HepG2 (cell line): ENCODE measurements at regions not wholly inside any gene's neighbourhood (a gene's known extent, or its start where the extent isn't known, plus 50 kb on each side); places are given as distances from the start of the nearest gene placed in this dataset.

Experiments
- ATF3 ChIP-seq: sonication (generic); formaldehyde crosslinking; IDR thresholded peaks from 2 replicates; pipeline ENCODE4 v1.4.0; 2020; ENCODE audit warnings: missing genetic modification reagents
- MYNN ChIP-seq: sonication (generic); formaldehyde crosslinking; IDR thresholded peaks from 2 replicates; pipeline ENCODE4 v1.4.0; 2020; ENCODE audit warnings: mild to moderate bottlenecking, low read depth, missing genetic modification reagents
- NCOA5 ChIP-seq: sonication (generic); formaldehyde crosslinking; IDR thresholded peaks from 2 replicates; pipeline ENCODE4 v1.4.0; 2020; ENCODE audit warnings: missing genetic modification reagents
- NFKB2 ChIP-seq: sonication (generic); formaldehyde crosslinking; IDR thresholded peaks from 2 replicates; pipeline ENCODE4 v1.4.0; 2020; ENCODE audit warnings: missing genetic modification reagents, borderline replicate concordance
- RARG ChIP-seq: sonication (generic); formaldehyde crosslinking; IDR thresholded peaks from 2 replicates; pipeline ENCODE4 v1.4.0; 2020; ENCODE audit warnings: low read depth, mild to moderate bottlenecking, missing genetic modification reagents
- RXRB ChIP-seq: IDR thresholded peaks from 2 replicates; pipeline ENCODE4 v1.6.1; 2016; ENCODE audit warnings: borderline replicate concordance, missing genetic modification reagents, missing compliant biosample characterization
- SMC3 ChIP-seq: IDR thresholded peaks from 2 replicates; pipeline ENCODE4 v1.6.1; 2011; ENCODE audit warnings: low read length, improper control_type of control experiment
- SRSF4 ChIP-seq: fragments of 200-400 bp; formaldehyde crosslinking; IDR thresholded peaks from one replicate; pipeline ENCODE4 v1.6.1; 2018; ENCODE audit warnings: mild to moderate bottlenecking, low read depth, low read length, moderate library complexity; ENCODE audit not compliant: poor library complexity, severe bottlenecking
- TAF1 ChIP-seq: sonication (generic); formaldehyde crosslinking; IDR thresholded peaks from 2 replicates; pipeline ENCODE4 v1.4.0; 2020; ENCODE audit warnings: missing genetic modification reagents
- XBP1 ChIP-seq: sonication (generic); formaldehyde crosslinking; IDR thresholded peaks from 2 replicates; pipeline ENCODE4 v1.5.0; 2020; ENCODE audit warnings: missing genetic modification reagents
- ZEB1 ChIP-seq: IDR thresholded peaks from 2 replicates; pipeline ENCODE4 v1.6.1; 2012; ENCODE audit warnings: mild to moderate bottlenecking, low read depth, inconsistent platforms; ENCODE audit not compliant: insufficient replicate concordance
- ZMYM3 ChIP-seq: sonication (generic); formaldehyde crosslinking; IDR thresholded peaks from 2 replicates; pipeline ENCODE4 v1.5.1; 2020; ENCODE audit warnings: mild to moderate bottlenecking, missing genetic modification reagents
- ZMYM4 ChIP-seq: sonication (generic); formaldehyde crosslinking; IDR thresholded peaks from 2 replicates; pipeline ENCODE4 v1.8.1; 2023; ENCODE audit warnings: mild to moderate bottlenecking, missing genetic modification reagents
- ZNF558 ChIP-seq: sonication (generic); formaldehyde crosslinking; IDR thresholded peaks from 2 replicates; pipeline ENCODE4 v1.9.0; 2022; ENCODE audit warnings: mild to moderate bottlenecking, missing genetic modification reagents, borderline replicate concordance
- ZNF564 ChIP-seq: sonication (generic); formaldehyde crosslinking; IDR thresholded peaks from 2 replicates; pipeline ENCODE4 v1.8.1; 2023; ENCODE audit warnings: mild to moderate bottlenecking, missing genetic modification reagents
- ZNF616 ChIP-seq: sonication (generic); formaldehyde crosslinking; IDR thresholded peaks from 2 replicates; pipeline ENCODE4 v1.5.0; 2020; ENCODE audit warnings: low read depth, mild to moderate bottlenecking, missing genetic modification reagents
- ZSCAN9 ChIP-seq: IDR thresholded peaks from 2 replicates; pipeline ENCODE4 v1.6.1; 2016; ENCODE audit warnings: borderline replicate concordance
- TF ChIP-seq, protein P1 (sequence below): sonication (generic); formaldehyde crosslinking; IDR thresholded peaks from 2 replicates; pipeline ENCODE4 v1.4.0; 2020; ENCODE audit warnings: low read depth, mild to moderate bottlenecking, missing genetic modification reagents
- TF ChIP-seq, protein P2 (sequence below): IDR thresholded peaks from 2 replicates; pipeline ENCODE4 v1.4.0; 2020; ENCODE audit warnings: mild to moderate bottlenecking, missing genetic modification reagents
- TF ChIP-seq, protein P3 (sequence below): sonication (generic); formaldehyde crosslinking; IDR thresholded peaks from 2 replicates; pipeline ENCODE4 v1.4.0; 2020; ENCODE audit warnings: missing genetic modification reagents
- TF ChIP-seq, protein P4 (sequence below): sonication (generic); formaldehyde crosslinking; IDR thresholded peaks from 2 replicates; pipeline ENCODE4 v1.8.0; 2022; ENCODE audit warnings: mild to moderate bottlenecking, missing genetic modification reagents, moderate library complexity

GRCh38 chr2:224145751-224146355 is 106.8 kb upstream of the SERPINE2 start (continued):
- TF ChIP-seq, protein P1, sequence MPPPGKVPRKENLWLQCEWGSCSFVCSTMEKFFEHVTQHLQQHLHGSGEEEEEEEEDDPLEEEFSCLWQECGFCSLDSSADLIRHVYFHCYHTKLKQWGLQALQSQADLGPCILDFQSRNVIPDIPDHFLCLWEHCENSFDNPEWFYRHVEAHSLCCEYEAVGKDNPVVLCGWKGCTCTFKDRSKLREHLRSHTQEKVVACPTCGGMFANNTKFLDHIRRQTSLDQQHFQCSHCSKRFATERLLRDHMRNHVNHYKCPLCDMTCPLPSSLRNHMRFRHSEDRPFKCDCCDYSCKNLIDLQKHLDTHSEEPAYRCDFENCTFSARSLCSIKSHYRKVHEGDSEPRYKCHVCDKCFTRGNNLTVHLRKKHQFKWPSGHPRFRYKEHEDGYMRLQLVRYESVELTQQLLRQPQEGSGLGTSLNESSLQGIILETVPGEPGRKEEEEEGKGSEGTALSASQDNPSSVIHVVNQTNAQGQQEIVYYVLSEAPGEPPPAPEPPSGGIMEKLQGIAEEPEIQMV (CRISPR knock-in tag), result no peak
- no peak for TF ChIP-seq ZNF564 (CRISPR knock-in tag)
- peak; percentile 70 for TF ChIP-seq ZSCAN9
- no peak for TF ChIP-seq XBP1 (CRISPR knock-in tag)
- TF ChIP-seq NFKB2 (CRISPR knock-in tag), result no peak
- TF ChIP-seq RXRB (CRISPR knock-in tag), result peak; percentile 89
- TF ChIP-seq ZMYM4 (CRISPR knock-in tag), result no peak; the same call in none of the 2 replicates
- no peak for TF ChIP-seq TAF1 (CRISPR knock-in tag)
- TF ChIP-seq ZNF558, result no peak; the same call in 1 of the 2 replicates
- TF ChIP-seq MYNN (CRISPR knock-in tag), result no peak
- no peak for TF ChIP-seq NCOA5 (CRISPR knock-in tag)
- no peak for TF ChIP-seq ZNF616 (CRISPR knock-in tag)
- peak; percentile 74; the same call in 1 of the 2 replicates for TF ChIP-seq ATF3 (CRISPR knock-in tag)
- TF ChIP-seq, protein P2, sequence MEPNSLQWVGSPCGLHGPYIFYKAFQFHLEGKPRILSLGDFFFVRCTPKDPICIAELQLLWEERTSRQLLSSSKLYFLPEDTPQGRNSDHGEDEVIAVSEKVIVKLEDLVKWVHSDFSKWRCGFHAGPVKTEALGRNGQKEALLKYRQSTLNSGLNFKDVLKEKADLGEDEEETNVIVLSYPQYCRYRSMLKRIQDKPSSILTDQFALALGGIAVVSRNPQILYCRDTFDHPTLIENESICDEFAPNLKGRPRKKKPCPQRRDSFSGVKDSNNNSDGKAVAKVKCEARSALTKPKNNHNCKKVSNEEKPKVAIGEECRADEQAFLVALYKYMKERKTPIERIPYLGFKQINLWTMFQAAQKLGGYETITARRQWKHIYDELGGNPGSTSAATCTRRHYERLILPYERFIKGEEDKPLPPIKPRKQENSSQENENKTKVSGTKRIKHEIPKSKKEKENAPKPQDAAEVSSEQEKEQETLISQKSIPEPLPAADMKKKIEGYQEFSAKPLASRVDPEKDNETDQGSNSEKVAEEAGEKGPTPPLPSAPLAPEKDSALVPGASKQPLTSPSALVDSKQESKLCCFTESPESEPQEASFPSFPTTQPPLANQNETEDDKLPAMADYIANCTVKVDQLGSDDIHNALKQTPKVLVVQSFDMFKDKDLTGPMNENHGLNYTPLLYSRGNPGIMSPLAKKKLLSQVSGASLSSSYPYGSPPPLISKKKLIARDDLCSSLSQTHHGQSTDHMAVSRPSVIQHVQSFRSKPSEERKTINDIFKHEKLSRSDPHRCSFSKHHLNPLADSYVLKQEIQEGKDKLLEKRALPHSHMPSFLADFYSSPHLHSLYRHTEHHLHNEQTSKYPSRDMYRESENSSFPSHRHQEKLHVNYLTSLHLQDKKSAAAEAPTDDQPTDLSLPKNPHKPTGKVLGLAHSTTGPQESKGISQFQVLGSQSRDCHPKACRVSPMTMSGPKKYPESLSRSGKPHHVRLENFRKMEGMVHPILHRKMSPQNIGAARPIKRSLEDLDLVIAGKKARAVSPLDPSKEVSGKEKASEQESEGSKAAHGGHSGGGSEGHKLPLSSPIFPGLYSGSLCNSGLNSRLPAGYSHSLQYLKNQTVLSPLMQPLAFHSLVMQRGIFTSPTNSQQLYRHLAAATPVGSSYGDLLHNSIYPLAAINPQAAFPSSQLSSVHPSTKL (CRISPR knock-in tag), result peak; percentile 96
- TF ChIP-seq SMC3, result no peak
- peak; percentile 13 for TF ChIP-seq ZEB1
- TF ChIP-seq RARG (CRISPR knock-in tag), result no peak
- TF ChIP-seq, protein P3, sequence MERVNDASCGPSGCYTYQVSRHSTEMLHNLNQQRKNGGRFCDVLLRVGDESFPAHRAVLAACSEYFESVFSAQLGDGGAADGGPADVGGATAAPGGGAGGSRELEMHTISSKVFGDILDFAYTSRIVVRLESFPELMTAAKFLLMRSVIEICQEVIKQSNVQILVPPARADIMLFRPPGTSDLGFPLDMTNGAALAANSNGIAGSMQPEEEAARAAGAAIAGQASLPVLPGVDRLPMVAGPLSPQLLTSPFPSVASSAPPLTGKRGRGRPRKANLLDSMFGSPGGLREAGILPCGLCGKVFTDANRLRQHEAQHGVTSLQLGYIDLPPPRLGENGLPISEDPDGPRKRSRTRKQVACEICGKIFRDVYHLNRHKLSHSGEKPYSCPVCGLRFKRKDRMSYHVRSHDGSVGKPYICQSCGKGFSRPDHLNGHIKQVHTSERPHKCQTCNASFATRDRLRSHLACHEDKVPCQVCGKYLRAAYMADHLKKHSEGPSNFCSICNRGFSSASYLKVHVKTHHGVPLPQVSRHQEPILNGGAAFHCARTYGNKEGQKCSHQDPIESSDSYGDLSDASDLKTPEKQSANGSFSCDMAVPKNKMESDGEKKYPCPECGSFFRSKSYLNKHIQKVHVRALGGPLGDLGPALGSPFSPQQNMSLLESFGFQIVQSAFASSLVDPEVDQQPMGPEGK (CRISPR knock-in tag), result no peak
- 0 out of 2 replicates have a peak, but pooled peaks have one; percentile 60 for TF ChIP-seq ZMYM3 (CRISPR knock-in tag)
- TF ChIP-seq SRSF4, result no peak
- TF ChIP-seq, protein P4, sequence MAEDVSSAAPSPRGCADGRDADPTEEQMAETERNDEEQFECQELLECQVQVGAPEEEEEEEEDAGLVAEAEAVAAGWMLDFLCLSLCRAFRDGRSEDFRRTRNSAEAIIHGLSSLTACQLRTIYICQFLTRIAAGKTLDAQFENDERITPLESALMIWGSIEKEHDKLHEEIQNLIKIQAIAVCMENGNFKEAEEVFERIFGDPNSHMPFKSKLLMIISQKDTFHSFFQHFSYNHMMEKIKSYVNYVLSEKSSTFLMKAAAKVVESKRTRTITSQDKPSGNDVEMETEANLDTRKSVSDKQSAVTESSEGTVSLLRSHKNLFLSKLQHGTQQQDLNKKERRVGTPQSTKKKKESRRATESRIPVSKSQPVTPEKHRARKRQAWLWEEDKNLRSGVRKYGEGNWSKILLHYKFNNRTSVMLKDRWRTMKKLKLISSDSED, result no peak
